ENCODE measurements at regions not wholly inside any gene's neighbourhood (a gene's known extent, or its start where the extent isn't known, plus 50 kb on each side); places are given as distances from the start of the nearest gene placed in this dataset.

DNA sequence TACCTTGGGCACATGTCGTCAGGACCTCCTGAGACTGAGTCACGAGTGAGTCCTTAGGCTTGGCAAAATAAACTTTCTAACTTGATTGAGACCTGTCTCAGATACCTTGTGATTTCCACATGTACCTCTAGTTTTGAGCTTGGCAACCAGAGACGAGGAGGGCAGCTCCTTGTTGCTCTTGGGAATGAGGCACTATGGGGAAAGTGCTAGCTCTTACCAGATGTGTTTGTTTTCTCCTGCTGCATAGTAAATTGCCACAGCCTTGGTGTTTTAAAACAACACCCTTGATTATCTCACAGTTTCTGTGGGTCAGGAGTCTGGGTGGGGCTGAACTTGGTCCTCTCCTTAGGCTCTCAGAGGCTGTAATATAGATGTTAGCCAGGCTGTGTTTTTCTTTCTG lies 59.1 kb upstream of the MAML3 start:
- ChIA-PET POLR2A (no interaction called here), CTCF (no interaction called here)
- no peak overlapping the region for H3K4me3 ChIP-seq (ENCODE audit: low read depth in 2 of 2, low read length in 2 of 2)
- no peak for ATAC-seq
- no peaks in the 10 kb centered on the region for H3K27me3 ChIP-seq (ENCODE audit: control insufficient read depth, insufficient read depth, low read length)
- DNase-seq (ENCODE audit: low read depth, low spot score): no peak
- H3K4me1 ChIP-seq (ENCODE audit: control insufficient read depth, insufficient read depth, low read length): no peaks in the 10 kb centered on the region
- intact Hi-C loops (cut with micrococcal nuclease; ENCODE audit: unreplicated experiment) (no loop called here), in situ Hi-C loops (cut with HindIII; ENCODE audit: low pct_unique_long_range_greater_than_20kb, low sequenced_read_pairs) (no loop called here)
- no TSS peak for BruUV-seq (replicated peaks)
- no peaks in the 10 kb centered on the region for H3K9me3 ChIP-seq (ENCODE audit: control insufficient read depth, insufficient read depth, low read depth, low read length)
- TF ChIP-seq POLR2AphosphoS5 (IDR thresholded peaks at IDR 0.05; ENCODE audit: low read depth, low read length) (no peak), TCF7L2 (IDR thresholded peaks at IDR 0.05; ENCODE audit: low read depth, low read length) (no peak), SIN3A (IDR thresholded peaks at IDR 0.05; ENCODE audit: borderline replicate concordance, insufficient read depth, low read depth, low read length) (no peak)
- TF ChIP-seq, protein P1, sequence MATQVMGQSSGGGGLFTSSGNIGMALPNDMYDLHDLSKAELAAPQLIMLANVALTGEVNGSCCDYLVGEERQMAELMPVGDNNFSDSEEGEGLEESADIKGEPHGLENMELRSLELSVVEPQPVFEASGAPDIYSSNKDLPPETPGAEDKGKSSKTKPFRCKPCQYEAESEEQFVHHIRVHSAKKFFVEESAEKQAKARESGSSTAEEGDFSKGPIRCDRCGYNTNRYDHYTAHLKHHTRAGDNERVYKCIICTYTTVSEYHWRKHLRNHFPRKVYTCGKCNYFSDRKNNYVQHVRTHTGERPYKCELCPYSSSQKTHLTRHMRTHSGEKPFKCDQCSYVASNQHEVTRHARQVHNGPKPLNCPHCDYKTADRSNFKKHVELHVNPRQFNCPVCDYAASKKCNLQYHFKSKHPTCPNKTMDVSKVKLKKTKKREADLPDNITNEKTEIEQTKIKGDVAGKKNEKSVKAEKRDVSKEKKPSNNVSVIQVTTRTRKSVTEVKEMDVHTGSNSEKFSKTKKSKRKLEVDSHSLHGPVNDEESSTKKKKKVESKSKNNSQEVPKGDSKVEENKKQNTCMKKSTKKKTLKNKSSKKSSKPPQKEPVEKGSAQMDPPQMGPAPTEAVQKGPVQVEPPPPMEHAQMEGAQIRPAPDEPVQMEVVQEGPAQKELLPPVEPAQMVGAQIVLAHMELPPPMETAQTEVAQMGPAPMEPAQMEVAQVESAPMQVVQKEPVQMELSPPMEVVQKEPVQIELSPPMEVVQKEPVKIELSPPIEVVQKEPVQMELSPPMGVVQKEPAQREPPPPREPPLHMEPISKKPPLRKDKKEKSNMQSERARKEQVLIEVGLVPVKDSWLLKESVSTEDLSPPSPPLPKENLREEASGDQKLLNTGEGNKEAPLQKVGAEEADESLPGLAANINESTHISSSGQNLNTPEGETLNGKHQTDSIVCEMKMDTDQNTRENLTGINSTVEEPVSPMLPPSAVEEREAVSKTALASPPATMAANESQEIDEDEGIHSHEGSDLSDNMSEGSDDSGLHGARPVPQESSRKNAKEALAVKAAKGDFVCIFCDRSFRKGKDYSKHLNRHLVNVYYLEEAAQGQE (IDR thresholded peaks at IDR 0.05; ENCODE audit: insufficient read depth in 1 of 2, low read depth in 2 of 2, low read length in 1 of 2): no peak
- TF ChIP-seq, protein P2, sequence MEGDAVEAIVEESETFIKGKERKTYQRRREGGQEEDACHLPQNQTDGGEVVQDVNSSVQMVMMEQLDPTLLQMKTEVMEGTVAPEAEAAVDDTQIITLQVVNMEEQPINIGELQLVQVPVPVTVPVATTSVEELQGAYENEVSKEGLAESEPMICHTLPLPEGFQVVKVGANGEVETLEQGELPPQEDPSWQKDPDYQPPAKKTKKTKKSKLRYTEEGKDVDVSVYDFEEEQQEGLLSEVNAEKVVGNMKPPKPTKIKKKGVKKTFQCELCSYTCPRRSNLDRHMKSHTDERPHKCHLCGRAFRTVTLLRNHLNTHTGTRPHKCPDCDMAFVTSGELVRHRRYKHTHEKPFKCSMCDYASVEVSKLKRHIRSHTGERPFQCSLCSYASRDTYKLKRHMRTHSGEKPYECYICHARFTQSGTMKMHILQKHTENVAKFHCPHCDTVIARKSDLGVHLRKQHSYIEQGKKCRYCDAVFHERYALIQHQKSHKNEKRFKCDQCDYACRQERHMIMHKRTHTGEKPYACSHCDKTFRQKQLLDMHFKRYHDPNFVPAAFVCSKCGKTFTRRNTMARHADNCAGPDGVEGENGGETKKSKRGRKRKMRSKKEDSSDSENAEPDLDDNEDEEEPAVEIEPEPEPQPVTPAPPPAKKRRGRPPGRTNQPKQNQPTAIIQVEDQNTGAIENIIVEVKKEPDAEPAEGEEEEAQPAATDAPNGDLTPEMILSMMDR (IDR thresholded peaks at IDR 0.05): no peak
- no peak overlapping the region for H3K27ac ChIP-seq (ENCODE audit: low read length)
- no peaks in the 10 kb centered on the region for H3K36me3 ChIP-seq (ENCODE audit: control insufficient read depth, insufficient read depth, low read length)

DNA sequence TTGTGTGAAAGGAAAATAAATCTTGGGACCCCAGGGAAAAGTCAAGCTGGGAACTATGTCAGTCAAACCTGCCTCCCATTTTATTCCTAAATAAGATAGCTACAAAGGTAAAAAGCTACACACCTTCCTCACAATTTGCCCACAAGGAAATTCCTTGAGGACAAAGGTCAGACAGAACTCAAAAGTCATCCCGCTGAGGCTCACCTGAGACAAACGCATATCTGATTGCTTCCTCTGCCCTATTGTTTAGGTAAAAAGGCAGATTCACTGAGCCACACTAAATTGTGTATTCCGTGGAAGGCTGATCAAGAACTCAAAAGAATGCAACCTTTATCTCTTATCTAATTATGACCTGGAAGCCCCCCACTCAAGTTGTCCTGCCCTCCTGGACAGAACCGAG lies 58.7 kb upstream of the MAML3 start:
- BruUV-seq (replicated peaks): no TSS peak
- H3K4me3 ChIP-seq (ENCODE audit: low read depth in 2 of 2, low read length in 2 of 2): no peak overlapping the region

More for the DNA sequence above, 58.7 kb upstream of the MAML3 start:
- intact Hi-C loops (cut with micrococcal nuclease; ENCODE audit: unreplicated experiment) (no loop called here), in situ Hi-C loops (cut with HindIII; ENCODE audit: low pct_unique_long_range_greater_than_20kb, low sequenced_read_pairs) (no loop called here)
- H3K27me3 ChIP-seq (ENCODE audit: control insufficient read depth, insufficient read depth, low read length): no peaks in the 10 kb centered on the region
- DNase-seq (ENCODE audit: low read depth, low spot score) (no peak), ATAC-seq (no peak)
- no peaks in the 10 kb centered on the region for H3K36me3 ChIP-seq (ENCODE audit: control insufficient read depth, insufficient read depth, low read length)
- no peak overlapping the region for H3K27ac ChIP-seq (ENCODE audit: low read length)
- H3K9me3 ChIP-seq (ENCODE audit: control insufficient read depth, insufficient read depth, low read depth, low read length): no peaks in the 10 kb centered on the region
- H3K4me1 ChIP-seq (ENCODE audit: control insufficient read depth, insufficient read depth, low read length): no peaks in the 10 kb centered on the region
- ChIA-PET CTCF (no interaction called here), POLR2A (no interaction called here)
- TF ChIP-seq TCF7L2 (IDR thresholded peaks at IDR 0.05; ENCODE audit: low read depth, low read length) (no peak), POLR2AphosphoS5 (IDR thresholded peaks at IDR 0.05; ENCODE audit: low read depth, low read length) (no peak), SIN3A (IDR thresholded peaks at IDR 0.05; ENCODE audit: borderline replicate concordance, insufficient read depth, low read depth, low read length) (no peak)
- TF ChIP-seq, protein P2 (IDR thresholded peaks at IDR 0.05): no peak
- TF ChIP-seq, protein P1 (IDR thresholded peaks at IDR 0.05; ENCODE audit: insufficient read depth in 1 of 2, low read depth in 2 of 2, low read length in 1 of 2): no peak
